HL-60 (cell line): ENCODE measurements at regions not wholly inside any gene's neighbourhood (a gene's known extent, or its start where the extent isn't known, plus 50 kb on each side); places are given as distances from the start of the nearest gene placed in this dataset.

Experiments used
- DNase-seq, 2 experiments: peaks; one replicate each; pipeline ENCODE4 v3.0.0-alpha.2; 2010 to 2020; ENCODE audit warnings: low read depth in 1 of 2, low spot score in 1 of 2
- H3K27ac ChIP-seq: fragments of 250-450 bp; sonication (Bioruptor Pico); replicated peaks from 2 replicates; pipeline ENCODE4 v1.5.1; 2020; ENCODE audit warnings: mild to moderate bottlenecking, moderate library complexity
- H3K27me3 ChIP-seq: fragments of 250-450 bp; sonication (Bioruptor Pico); 2 replicates; pipeline ENCODE4 v1.5.1; 2021; ENCODE audit warnings: mild to moderate bottlenecking, moderate library complexity; ENCODE audit not compliant: insufficient read depth, poor library complexity, severe bottlenecking
- H3K4me3 ChIP-seq: replicated peaks from 2 replicates; pipeline ENCODE4 v1.5.1; 2011; ENCODE audit warnings: mild to moderate bottlenecking, control low read depth, low read length; ENCODE audit not compliant: insufficient read depth
- CTCF ChIP-seq: IDR thresholded peaks from one replicate; pipeline ENCODE4 v1.5.1; 2011; ENCODE audit warnings: low read length, control low read depth, inconsistent platforms; ENCODE audit not compliant: insufficient read depth
- GABPA ChIP-seq: IDR thresholded peaks from 2 replicates; pipeline ENCODE4 v1.6.1; 2012; ENCODE audit warnings: low read depth
- POLR2AphosphoS5 ChIP-seq: IDR thresholded peaks from 2 replicates; pipeline ENCODE4 v1.6.1; 2012; ENCODE audit warnings: low read depth
- REST ChIP-seq: IDR thresholded peaks from 2 replicates; pipeline ENCODE4 v1.6.1; 2012; ENCODE audit warnings: low read depth; ENCODE audit not compliant: insufficient replicate concordance
- SPI1 ChIP-seq: IDR thresholded peaks from 2 replicates; pipeline ENCODE4 v1.6.1; 2012; ENCODE audit warnings: low read depth, mild to moderate bottlenecking, borderline replicate concordance

- no peaks in the 10 kb centered on the region for H3K27me3 ChIP-seq
- no peak for DNase-seq
- TF ChIP-seq SPI1 (no peak), GABPA (no peak), POLR2AphosphoS5 (no peak), REST (no peak), CTCF (no peak)
- no peak overlapping the region for H3K4me3 ChIP-seq
- no peak overlapping the region for H3K27ac ChIP-seq
These were observed 309.8 kb upstream of the KIAA1217 start for GRCh38 chr10:23899166-23899565.

- DNase-seq = no peak
- no peak overlapping the region for H3K4me3 ChIP-seq
- no peaks in the 10 kb centered on the region for H3K27me3 ChIP-seq
- TF ChIP-seq REST = no peak
- TF ChIP-seq GABPA = no peak
- no peak for TF ChIP-seq SPI1
- TF ChIP-seq POLR2AphosphoS5 = no peak
- TF ChIP-seq CTCF = no peak
- H3K27ac ChIP-seq = no peak overlapping the region
These were observed 298.6 kb upstream of the KIAA1217 start for GRCh38 chr10:23910291-23910690.

GRCh38 chr10:23912884-23913404 is 296.0 kb upstream of the KIAA1217 start:
- H3K4me3 ChIP-seq = no peak overlapping the region
- TF ChIP-seq CTCF = no peak
- TF ChIP-seq POLR2AphosphoS5 = no peak
- TF ChIP-seq GABPA = no peak
- TF ChIP-seq SPI1 = no peak
- no peak for TF ChIP-seq REST
- DNase-seq = no peak
- no peaks in the 10 kb centered on the region for H3K27me3 ChIP-seq
- H3K27ac ChIP-seq = no peak overlapping the region
